Progenitor cell of endocrine pancreas (in vitro differentiated cells): ENCODE measurements at regions not wholly inside any gene's neighbourhood (a gene's known extent, or its start where the extent isn't known, plus 50 kb on each side); places are given as distances from the start of the nearest gene placed in this dataset.

Experiments used
- DNase-seq: peaks from one replicate; pipeline ENCODE4 v3.0.0; 2021; ENCODE audit warnings: low spot score; ENCODE audit not compliant: unreplicated experiment
- H3K27ac Mint-ChIP-seq: 2 replicates; pipeline ENCODE4 v1.8.0; 2021; ENCODE audit warnings: mild to moderate bottlenecking, moderate library complexity, mixed read lengths
- H3K27me3 Mint-ChIP-seq: 2 replicates; pipeline ENCODE4 v1.8.0; 2021; ENCODE audit warnings: mixed read lengths
- H3K36me3 Mint-ChIP-seq: 2 replicates; pipeline ENCODE4 v1.8.0; 2022; ENCODE audit warnings: mixed read lengths; ENCODE audit not compliant: insufficient read depth
- H3K4me1 Mint-ChIP-seq: 2 replicates; pipeline ENCODE4 v1.8.0; 2021; ENCODE audit warnings: low read depth, mixed read lengths
- H3K4me3 Mint-ChIP-seq: 2 replicates; pipeline ENCODE4 v1.8.0; 2021; ENCODE audit warnings: low read depth, mild to moderate bottlenecking, moderate library complexity, mixed read lengths
- H3K9me3 Mint-ChIP-seq: 2 replicates; pipeline ENCODE4 v1.8.0; 2021; ENCODE audit warnings: low read depth, mixed read lengths
- CTCF ChIP-seq: fragments of 200-600 bp; sonication (generic); IDR thresholded peaks from one replicate; pipeline ENCODE4 v1.5.0; 2021; ENCODE audit warnings: antibody characterized with exemption, mild to moderate bottlenecking; ENCODE audit not compliant: unreplicated experiment

GRCh38 chr10:61318429-61318828 is 134.8 kb downstream of the TMEM26 start:
- H3K36me3 Mint-ChIP-seq = no peaks in the 10 kb centered on the region
- no peak for TF ChIP-seq CTCF
- no peak overlapping the region for H3K27ac Mint-ChIP-seq
- no peaks in the 10 kb centered on the region for H3K9me3 Mint-ChIP-seq
- no peak for DNase-seq
- H3K4me3 Mint-ChIP-seq = no peak overlapping the region
- H3K27me3 Mint-ChIP-seq = no peaks in the 10 kb centered on the region
- H3K4me1 Mint-ChIP-seq = no peaks in the 10 kb centered on the region

GRCh38 chr10:61317706-61318105 is 135.5 kb downstream of the TMEM26 start:
- Mint-ChIP-seq H3K4me1 (no peaks in the 10 kb centered on the region), H3K27me3 (no peaks in the 10 kb centered on the region), H3K36me3 (no peaks in the 10 kb centered on the region), H3K4me3 (no peak overlapping the region), H3K9me3 (no peaks in the 10 kb centered on the region), H3K27ac (no peak overlapping the region)
- no peak for DNase-seq
- no peak for TF ChIP-seq CTCF

- TF ChIP-seq CTCF = no peak
Observed at GRCh38 chr10:61316676-61317265, 136.4 kb downstream of the TMEM26 start.

GRCh38 chr10:61314273-61314672 is 138.9 kb downstream of the TMEM26 start:
- Mint-ChIP-seq H3K4me1 (no peaks in the 10 kb centered on the region), H3K9me3 (peaks cover 7% of the 10 kb centered on the region), H3K36me3 (no peaks in the 10 kb centered on the region), H3K27me3 (no peaks in the 10 kb centered on the region), H3K4me3 (no peak overlapping the region), H3K27ac (no peak overlapping the region)
- no peak for DNase-seq
- TF ChIP-seq CTCF = no peak

More at GRCh38 chr10:61316676-61317265, 136.4 kb downstream of the TMEM26 start:
- Mint-ChIP-seq H3K27me3 (no peaks in the 10 kb centered on the region), H3K27ac (no peak overlapping the region), H3K36me3 (no peaks in the 10 kb centered on the region), H3K4me3 (no peak overlapping the region), H3K4me1 (no peaks in the 10 kb centered on the region), H3K9me3 (peaks cover 2% of the 10 kb centered on the region)
- no peak for DNase-seq

GRCh38 chr10:61313460-61313859 is 139.7 kb downstream of the TMEM26 start:
- Mint-ChIP-seq H3K27ac (no peak overlapping the region), H3K27me3 (no peaks in the 10 kb centered on the region), H3K4me3 (no peak overlapping the region)

More at GRCh38 chr10:61313460-61313859, 139.7 kb downstream of the TMEM26 start:
- DNase-seq = no peak
- no peak for TF ChIP-seq CTCF
- Mint-ChIP-seq H3K36me3 (no peaks in the 10 kb centered on the region), H3K4me1 (no peaks in the 10 kb centered on the region), H3K9me3 (peaks cover 10% of the 10 kb centered on the region)
